DND-41 (cell line): ENCODE measurements at regions not wholly inside any gene's neighbourhood (a gene's known extent, or its start where the extent isn't known, plus 50 kb on each side); places are given as distances from the start of the nearest gene placed in this dataset.

Experiments used
- CTCF ChIP-seq: IDR thresholded peaks from 2 replicates; pipeline ENCODE4 v1.5.1; 2012; ENCODE audit warnings: borderline replicate concordance, low read length, moderate library complexity, mild to moderate bottlenecking; ENCODE audit not compliant: poor library complexity, severe bottlenecking; ENCODE audit errors: extremely low read depth
- EZH2 ChIP-seq: IDR thresholded peaks from 3 replicates; pipeline ENCODE4 v1.6.1; 2012; ENCODE audit warnings: borderline replicate concordance, low read depth, mild to moderate bottlenecking, moderate library complexity, low read length, inconsistent platforms; ENCODE audit not compliant: severe bottlenecking

GRCh38 chr6:91704531-91704930, 1117.7 kb upstream of the MAP3K7 start:
- TF ChIP-seq CTCF, result no peak
- no peak for TF ChIP-seq EZH2
